GM12891 (cell line): ENCODE measurements at regions not wholly inside any gene's neighbourhood (a gene's known extent, or its start where the extent isn't known, plus 50 kb on each side); places are given as distances from the start of the nearest gene placed in this dataset.
A peak's percentile ranks its signal among the peaks of the same experiment; 100 is the strongest.
"Not testable (repeated sequence)": the region's sequence is repeated elsewhere in the genome, so short reads cannot be mapped to it uniquely, and the experiment has no call there.

ENCODE experiments used
- DNase-seq: peaks from one replicate; pipeline ENCODE4 v3.0.0; 2011; ENCODE audit warnings: low spot score; ENCODE audit not compliant: insufficient read length
- FAIRE-seq: peaks from 2 replicates; lab custom pipeline; 2011; peaks lifted over from hg19 to GRCh38; lab: Jason Lieb, UNC
- PAX5 ChIP-seq: IDR thresholded peaks from 2 replicates; pipeline ENCODE4 v1.6.1; 2011; ENCODE audit warnings: low read length, moderate library complexity, mild to moderate bottlenecking; ENCODE audit not compliant: insufficient read depth, severe bottlenecking
- POLR2A ChIP-seq: IDR thresholded peaks from 2 replicates; pipeline ENCODE4 v1.6.1; 2011; ENCODE audit warnings: low read depth, low read length, control low read depth
- POLR2AphosphoS5 ChIP-seq: IDR thresholded peaks from 2 replicates; pipeline ENCODE4 v1.6.1; 2011; ENCODE audit warnings: low read depth, low read length, control low read depth
- POU2F2 ChIP-seq: IDR thresholded peaks from 2 replicates; pipeline ENCODE4 v1.6.1; 2011; ENCODE audit warnings: low read depth, mild to moderate bottlenecking, control low read depth, low read length, moderate library complexity
- SPI1 ChIP-seq: IDR thresholded peaks from 2 replicates; pipeline ENCODE4 v1.6.1; 2011; ENCODE audit warnings: low read depth, low read length, control low read depth
- TAF1 ChIP-seq: IDR thresholded peaks from 2 replicates; pipeline ENCODE4 v1.6.1; 2011; ENCODE audit warnings: low read depth, low read length, control low read depth

- no peak for DNase-seq
- TF ChIP-seq SPI1 (no peak), POLR2A (no peak), POLR2AphosphoS5 (no peak), TAF1 (no peak), PAX5 (no peak), POU2F2 (no peak)
- no peak for FAIRE-seq
Measured at GRCh38 chr14:45893127-45893526, 640.1 kb upstream of the MIS18BP1 start.

- TF ChIP-seq POLR2A = no peak
- TF ChIP-seq TAF1 = no peak
- TF ChIP-seq SPI1 = no peak
- TF ChIP-seq POLR2AphosphoS5 = no peak
- no peak for TF ChIP-seq POU2F2
- no peak for TF ChIP-seq PAX5
- no peak for DNase-seq
- FAIRE-seq = no peak
Measured at GRCh38 chr14:45891417-45892080, 638.5 kb upstream of the MIS18BP1 start.

GRCh38 chr14:45888766-45889285 is 635.8 kb upstream of the MIS18BP1 start:
- not testable (repeated sequence) for DNase-seq, FAIRE-seq

- TF ChIP-seq PAX5 (no peak), TAF1 (no peak), POU2F2 (no peak), SPI1 (no peak)
- DNase-seq = no peak
- no peak for FAIRE-seq
Measured at GRCh38 chr14:45877981-45878380, 625.0 kb upstream of the MIS18BP1 start.

GRCh38 chr14:45868863-45869262 is 615.9 kb upstream of the MIS18BP1 start:
- no peak for DNase-seq
- no peak for FAIRE-seq
- TF ChIP-seq SPI1 (no peak), POU2F2 (no peak)

GRCh38 chr14:45868377-45868776 is 615.4 kb upstream of the MIS18BP1 start:
- TF ChIP-seq TAF1 (no peak), SPI1 (no peak), POLR2A (no peak), PAX5 (peak; percentile 76), POU2F2 (peak; percentile 53; the same call in 1 of the 2 replicates), POLR2AphosphoS5 (no peak)
- FAIRE-seq = peak; percentile 96
- no peak for DNase-seq

GRCh38 chr14:45867046-45867894 is 614.3 kb upstream of the MIS18BP1 start:
- peak; percentile 81; the same call in 1 of the 2 replicates for TF ChIP-seq POU2F2
- TF ChIP-seq PAX5 = peak; percentile 92
- no peak for TF ChIP-seq SPI1
- no peak for DNase-seq
- peak; percentile 92 for FAIRE-seq

GRCh38 chr14:45838597-45838996 is 585.6 kb upstream of the MIS18BP1 start:
- FAIRE-seq = peak; percentile 40
- TF ChIP-seq POU2F2 (no peak), POLR2A (no peak), TAF1 (no peak), PAX5 (no peak), SPI1 (no peak), POLR2AphosphoS5 (no peak)
- DNase-seq = peak; percentile 1

- TF ChIP-seq POLR2AphosphoS5 (no peak), POLR2A (no peak), PAX5 (no peak), SPI1 (no peak), POU2F2 (no peak), TAF1 (no peak)
- FAIRE-seq (no peak), DNase-seq (no peak)
Measured at GRCh38 chr14:45819107-45819506, 566.1 kb upstream of the MIS18BP1 start.

GRCh38 chr14:45811155-45811554 is 558.2 kb upstream of the MIS18BP1 start:
- TF ChIP-seq POU2F2 (no peak), SPI1 (no peak), TAF1 (no peak), PAX5 (no peak), POLR2A (no peak), POLR2AphosphoS5 (no peak)
- DNase-seq = no peak
- FAIRE-seq = no peak
